HEK293 (cell line): ENCODE measurements at regions not wholly inside any gene's neighbourhood (a gene's known extent, or its start where the extent isn't known, plus 50 kb on each side); places are given as distances from the start of the nearest gene placed in this dataset.

Source experiments
- ZNF121 ChIP-seq: fragments of 450-650 bp; formaldehyde crosslinking; IDR thresholded peaks from 2 replicates; pipeline ENCODE4 v1.5.1; 2016; ENCODE audit warnings: missing biosample characterization, missing genetic modification characterization
- ZNF561 ChIP-seq: fragments of 450-650 bp; IDR thresholded peaks from 2 replicates; pipeline ENCODE4 v1.5.1; 2018; ENCODE audit warnings: missing biosample characterization, missing genetic modification characterization, borderline replicate concordance

GRCh38 chr11:92545906-92546471 lies 321.4 kb downstream of the FAT3 start:
- no peak for TF ChIP-seq ZNF121 (tag by site-specific recombination)
- no peak for TF ChIP-seq ZNF561 (tag by site-specific recombination)
